NCI-H524 treated with DMSO at 0.1 percent for 48 hours (cell line): ENCODE measurements at regions not wholly inside any gene's neighbourhood (a gene's known extent, or its start where the extent isn't known, plus 50 kb on each side); places are given as distances from the start of the nearest gene placed in this dataset.

Source experiments
- DNase-seq: peaks from one replicate; lab custom pipeline; 2025; lab: John Stamatoyannopoulos, UW

- no peak for DNase-seq
These were observed 446.2 kb upstream of the SLC14A2 start for GRCh38 chr18:45168866-45169600.

DNA sequence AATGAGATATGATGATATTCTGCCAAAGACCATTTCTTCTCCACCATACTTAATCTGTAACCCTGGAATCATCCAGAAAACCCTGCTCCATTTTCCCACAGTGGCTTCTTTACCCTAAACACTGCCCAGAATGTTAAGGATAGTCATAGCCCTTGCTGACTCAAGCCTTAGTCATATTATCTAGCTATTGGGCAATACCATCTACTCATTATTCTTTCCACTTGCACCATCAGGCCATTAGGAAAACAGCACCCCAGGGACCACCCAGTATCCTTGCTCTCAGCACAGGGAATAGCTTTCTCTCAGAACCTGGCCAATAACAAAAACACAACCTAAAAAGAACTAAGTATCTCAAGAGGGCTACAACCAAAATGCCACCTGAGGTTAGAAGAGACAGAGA is 445.7 kb upstream of the SLC14A2 start:
- DNase-seq: no peak

DNA sequence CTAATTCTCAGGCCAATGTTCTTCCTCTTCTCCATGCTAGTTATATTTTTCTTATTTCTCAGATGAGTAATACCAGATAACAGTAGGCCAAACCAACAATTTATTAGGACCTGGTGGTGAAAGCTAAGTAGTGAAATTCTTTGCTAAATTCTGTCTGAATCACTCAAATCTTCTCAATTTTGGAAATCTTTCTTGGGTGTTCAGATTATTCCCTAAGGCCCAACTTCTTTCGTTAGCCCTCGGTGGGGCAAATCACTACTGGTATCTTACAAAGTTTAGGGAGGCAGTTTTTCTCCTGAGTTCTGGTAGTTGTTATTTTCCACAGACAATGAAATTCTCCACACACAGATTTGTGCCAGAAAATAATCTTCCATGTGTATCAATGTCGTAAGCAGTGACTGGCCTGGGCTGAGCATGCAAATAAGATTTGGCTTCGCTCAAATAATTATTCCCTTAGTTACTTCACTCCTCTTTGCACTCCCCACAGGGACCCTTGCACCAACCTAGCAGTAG is 443.5 kb upstream of the SLC14A2 start:
- no peak for DNase-seq

DNA sequence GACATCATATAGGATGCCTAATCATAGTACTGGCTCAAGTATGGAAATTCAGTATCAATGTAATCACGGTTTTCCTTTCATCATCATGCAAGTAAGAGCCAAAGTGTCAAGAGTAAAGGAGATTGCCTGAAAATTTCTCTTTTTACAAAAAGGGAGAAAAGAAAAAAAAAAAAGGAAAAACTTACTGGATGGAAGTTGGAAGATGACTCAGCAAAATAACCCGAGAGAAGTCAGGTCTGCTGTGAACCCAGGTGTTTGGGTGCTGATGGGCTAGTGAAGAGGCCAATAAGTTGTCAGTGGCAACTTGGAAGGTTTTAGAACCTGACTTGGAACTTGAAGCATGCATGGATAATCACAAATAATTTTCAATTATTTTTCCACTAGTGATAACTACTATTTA is 441.9 kb upstream of the SLC14A2 start:
- no peak for DNase-seq

- no peak for DNase-seq
These were observed 441.3 kb upstream of the SLC14A2 start for GRCh38 chr18:45173799-45174519.

GRCh38 chr18:45174629-45175136 is 440.6 kb upstream of the SLC14A2 start:
- no peak for DNase-seq

GRCh38 chr18:45175511-45175910 is 439.8 kb upstream of the SLC14A2 start:
- no peak for DNase-seq

GRCh38 chr18:45186832-45187231 is 428.4 kb upstream of the SLC14A2 start:
- DNase-seq: no peak

GRCh38 chr18:45191795-45192194 is 423.5 kb upstream of the SLC14A2 start:
- DNase-seq: no peak

- DNase-seq: no peak
These were observed 417.7 kb upstream of the SLC14A2 start for GRCh38 chr18:45197526-45197970.

DNA sequence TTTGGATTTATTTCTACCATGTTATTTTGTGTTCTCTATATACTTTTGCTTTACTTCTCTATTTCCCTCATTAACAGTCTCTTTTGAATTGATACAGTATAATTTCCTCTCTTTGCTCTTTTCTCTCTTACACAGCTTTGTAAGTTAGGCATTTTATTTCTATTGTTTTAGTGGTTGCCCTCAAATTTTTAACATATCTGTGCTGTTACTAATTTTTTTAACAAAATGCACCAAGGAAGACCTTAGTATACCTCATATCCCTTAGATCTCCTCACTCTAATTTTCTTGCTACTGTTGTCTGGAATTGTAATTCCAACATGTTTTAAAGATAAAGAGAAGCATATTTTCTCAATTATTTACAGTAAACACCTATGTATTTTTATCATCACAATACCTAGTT is 416.8 kb upstream of the SLC14A2 start:
- DNase-seq: no peak

GRCh38 chr18:45201029-45201428 is 414.2 kb upstream of the SLC14A2 start:
- no peak for DNase-seq

DNA sequence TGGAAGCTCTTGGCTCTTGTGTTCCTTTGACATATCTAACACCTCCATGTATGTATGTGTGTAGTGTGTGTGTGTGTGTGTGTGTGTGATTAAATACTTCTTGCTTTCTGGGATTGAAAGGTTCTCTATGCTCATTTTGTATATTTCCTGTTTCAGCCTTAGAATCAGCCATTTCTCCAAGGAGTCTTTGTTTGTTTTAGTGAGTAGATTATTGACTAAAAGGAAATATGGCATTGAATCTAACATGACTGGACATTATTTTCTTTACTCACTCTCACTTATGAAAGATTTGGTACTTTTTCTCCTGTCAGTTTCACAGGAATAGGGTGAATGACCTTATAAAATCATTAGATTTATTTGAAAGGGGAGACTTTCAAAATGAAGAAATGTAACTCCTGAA is 413.8 kb upstream of the SLC14A2 start:
- no peak for DNase-seq

GRCh38 chr18:45202061-45202460 is 413.2 kb upstream of the SLC14A2 start:
- no peak for DNase-seq

DNA sequence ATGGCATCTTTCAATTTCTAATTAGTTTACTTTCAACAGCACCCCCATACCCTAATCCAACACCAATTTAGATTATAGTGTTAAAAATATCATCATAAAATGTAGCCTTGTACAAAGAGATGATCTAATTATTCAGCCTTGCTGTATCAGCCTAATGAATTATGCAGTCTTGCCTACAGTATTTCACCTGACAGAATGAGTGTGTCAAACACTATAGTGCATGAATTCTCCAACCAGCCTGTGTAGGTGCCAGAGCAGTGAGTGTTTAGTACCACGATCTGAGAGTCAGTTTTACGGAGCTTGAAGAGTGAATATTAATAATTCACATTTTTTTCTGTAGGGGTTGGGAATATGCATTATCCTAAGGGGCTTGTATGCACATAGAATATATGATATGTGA is 411.6 kb upstream of the SLC14A2 start:
- DNase-seq: no peak

- no peak for DNase-seq
These were observed 407.9 kb upstream of the SLC14A2 start for GRCh38 chr18:45207328-45207727.

DNA sequence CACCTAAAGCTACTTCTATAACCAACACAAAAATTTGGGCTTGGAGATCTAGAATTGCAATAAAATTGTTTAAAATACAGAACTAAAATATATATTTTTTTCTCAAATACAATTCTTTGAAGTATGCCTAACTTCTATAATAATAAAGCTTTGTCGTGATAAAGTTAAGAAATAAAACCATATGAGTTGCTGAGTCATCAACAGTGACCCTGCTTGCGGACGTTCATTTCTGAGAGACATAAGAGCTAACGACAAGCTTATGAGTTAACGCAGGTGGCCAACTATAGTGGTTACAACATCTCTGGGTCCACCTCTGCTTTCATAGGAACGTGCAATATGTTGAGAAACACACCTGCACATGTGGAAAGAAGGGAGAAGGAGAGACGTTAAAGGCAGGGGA is 407.1 kb upstream of the SLC14A2 start:
- DNase-seq: no peak

DNA sequence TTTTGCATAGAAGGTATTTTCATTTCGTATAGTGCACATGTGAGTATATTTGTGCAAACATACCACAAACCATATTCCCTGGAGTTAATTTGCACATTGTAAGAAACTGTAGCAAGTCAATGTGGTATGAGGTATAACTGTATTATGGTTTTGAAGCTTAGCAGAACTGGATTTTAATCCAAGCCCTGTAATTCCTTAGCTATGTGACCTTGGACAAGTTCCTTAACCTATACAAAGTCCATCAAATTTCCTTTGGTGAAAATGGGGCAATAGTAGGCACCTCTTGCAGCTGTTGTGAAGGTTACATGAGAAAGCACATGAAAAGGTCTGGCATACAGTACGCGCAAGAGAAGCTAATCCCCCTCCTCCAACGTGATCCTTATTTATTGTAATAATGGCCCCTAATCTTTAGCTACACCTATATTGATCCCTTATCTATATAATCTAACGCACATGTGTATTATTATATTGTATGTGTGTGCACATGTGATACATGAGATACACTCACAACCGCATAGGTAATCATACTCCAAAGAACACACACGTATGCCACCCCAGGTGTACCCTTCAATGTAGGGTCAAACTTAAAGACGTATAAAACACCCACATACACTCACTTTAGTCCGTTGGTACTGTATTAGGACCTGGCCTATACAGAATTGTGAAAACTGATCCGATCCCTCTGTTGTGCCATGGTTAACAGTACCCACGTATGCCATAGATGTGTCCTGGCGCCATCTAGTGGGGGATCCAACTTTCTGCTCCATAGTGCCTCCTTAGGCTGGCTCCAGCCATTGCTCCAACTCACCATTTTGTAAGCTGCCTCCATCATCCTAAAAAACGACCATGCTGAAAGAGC is 402.9 kb upstream of the SLC14A2 start:
- DNase-seq: peak; percentile 50

DNA sequence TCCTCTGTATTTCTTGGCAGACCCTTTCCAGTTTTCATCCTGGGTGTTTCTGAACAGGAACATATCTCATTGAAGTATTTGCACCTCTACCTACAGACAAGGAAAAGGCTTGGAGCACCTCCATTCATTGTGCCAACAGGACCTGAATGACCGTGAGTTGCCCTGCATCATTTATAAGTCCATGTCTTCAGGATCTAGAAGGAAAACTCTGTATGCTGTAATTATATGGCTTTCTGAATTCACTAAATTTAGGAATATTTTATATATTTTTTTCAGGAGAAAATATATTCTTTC is 402.3 kb upstream of the SLC14A2 start:
- DNase-seq: no peak

DNA sequence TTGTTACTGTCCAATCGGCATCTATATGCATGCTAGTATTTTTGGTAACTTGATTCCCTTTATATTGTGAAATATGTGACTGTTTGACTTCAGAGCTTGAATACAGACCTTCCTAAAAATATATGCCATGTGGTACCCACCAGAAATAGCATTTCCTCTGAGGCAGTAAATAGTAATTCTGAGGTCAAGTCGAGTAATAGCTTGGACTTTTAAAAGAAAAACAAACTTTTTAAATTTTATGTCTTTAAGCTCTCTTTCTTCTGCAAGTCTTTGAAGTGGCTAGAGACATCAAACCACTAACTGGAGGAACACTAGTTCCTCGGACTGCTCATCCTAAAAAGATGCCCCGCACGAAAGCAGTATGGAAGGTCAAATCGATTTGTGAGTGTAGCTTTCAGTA is 396.8 kb upstream of the SLC14A2 start:
- DNase-seq: no peak

DNA sequence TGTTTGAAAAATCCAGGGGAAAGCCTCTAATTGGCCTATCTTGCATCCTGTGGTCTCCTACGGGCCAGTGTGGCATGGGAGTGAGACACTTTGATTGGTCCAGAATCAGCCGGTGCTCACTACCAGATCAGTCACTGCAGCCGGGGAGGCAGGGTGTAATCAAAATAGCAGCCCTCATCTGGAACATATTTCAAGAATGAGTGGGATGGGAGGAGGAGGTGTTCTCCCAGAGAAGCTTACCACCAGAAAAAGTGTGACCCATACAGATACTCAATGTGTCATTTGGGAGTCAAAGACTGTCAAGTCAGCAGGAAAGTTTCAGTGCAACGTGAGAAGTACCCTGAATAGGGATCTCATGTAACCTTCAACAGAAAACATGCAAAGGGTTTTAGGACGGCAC is 393.9 kb upstream of the SLC14A2 start:
- DNase-seq: no peak

DNA sequence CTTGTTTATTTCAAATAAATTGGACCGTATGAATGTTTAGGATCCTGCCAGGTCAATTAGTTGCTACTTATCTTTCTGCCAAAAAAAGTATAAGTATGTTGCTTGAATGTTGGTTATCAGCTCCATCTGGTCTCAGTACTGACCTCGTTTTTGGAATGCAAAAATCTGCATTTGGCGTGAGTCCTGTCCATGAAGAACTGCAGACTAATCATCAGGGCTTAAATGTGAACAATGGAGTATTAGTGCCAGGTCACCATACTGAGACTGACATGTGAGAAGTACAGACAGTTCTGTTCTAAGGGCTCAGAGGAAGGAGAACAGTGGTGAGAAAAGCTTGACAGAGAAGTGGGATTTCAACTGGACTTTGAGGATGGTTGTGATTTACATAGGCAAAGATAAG is 393.1 kb upstream of the SLC14A2 start:
- DNase-seq: no peak
